ENCODE measurements at regions not wholly inside any gene's neighbourhood (a gene's known extent, or its start where the extent isn't known, plus 50 kb on each side); places are given as distances from the start of the nearest gene placed in this dataset.

DNA sequence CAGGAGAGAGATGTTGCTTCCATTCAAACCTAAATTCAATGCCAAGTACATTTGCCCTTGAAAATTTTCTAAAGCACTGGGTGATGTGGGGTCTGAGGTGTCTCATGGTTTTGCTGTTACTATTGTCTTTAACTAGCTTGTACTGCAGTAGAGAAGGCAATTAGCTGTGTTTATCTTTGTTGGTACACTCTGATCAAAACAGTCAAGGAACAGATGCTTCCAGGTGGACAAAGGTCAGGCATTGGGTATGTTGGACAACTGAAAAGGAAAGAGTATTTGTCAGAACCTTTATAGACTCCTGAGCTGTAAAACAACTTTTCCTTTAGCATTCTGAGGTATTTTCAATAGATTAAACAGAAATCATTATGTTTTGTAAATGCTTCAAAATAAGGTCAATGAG, 2228.7 kb upstream of the WWC1 start:
- TF ChIP-seq, protein P1, sequence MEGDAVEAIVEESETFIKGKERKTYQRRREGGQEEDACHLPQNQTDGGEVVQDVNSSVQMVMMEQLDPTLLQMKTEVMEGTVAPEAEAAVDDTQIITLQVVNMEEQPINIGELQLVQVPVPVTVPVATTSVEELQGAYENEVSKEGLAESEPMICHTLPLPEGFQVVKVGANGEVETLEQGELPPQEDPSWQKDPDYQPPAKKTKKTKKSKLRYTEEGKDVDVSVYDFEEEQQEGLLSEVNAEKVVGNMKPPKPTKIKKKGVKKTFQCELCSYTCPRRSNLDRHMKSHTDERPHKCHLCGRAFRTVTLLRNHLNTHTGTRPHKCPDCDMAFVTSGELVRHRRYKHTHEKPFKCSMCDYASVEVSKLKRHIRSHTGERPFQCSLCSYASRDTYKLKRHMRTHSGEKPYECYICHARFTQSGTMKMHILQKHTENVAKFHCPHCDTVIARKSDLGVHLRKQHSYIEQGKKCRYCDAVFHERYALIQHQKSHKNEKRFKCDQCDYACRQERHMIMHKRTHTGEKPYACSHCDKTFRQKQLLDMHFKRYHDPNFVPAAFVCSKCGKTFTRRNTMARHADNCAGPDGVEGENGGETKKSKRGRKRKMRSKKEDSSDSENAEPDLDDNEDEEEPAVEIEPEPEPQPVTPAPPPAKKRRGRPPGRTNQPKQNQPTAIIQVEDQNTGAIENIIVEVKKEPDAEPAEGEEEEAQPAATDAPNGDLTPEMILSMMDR (IDR thresholded peaks at IDR 0.05) = no peak
- TF ChIP-seq POLR2A (IDR thresholded peaks at IDR 0.05) = no peak
